OCI-LY7 (cell line): ENCODE measurements at regions not wholly inside any gene's neighbourhood (a gene's known extent, or its start where the extent isn't known, plus 50 kb on each side); places are given as distances from the start of the nearest gene placed in this dataset.

Experiments
- CTCF ChIP-seq: fragments of 200-600 bp; sonication (generic); conservative IDR thresholded peaks from 2 replicates; pipeline ENCODE4 v1.5.1; 2014; ENCODE audit warnings: mild to moderate bottlenecking, antibody characterized with exemption, low read length, moderate library complexity, mixed read lengths
- EZH2phosphoT487 ChIP-seq: fragments of 200-600 bp; sonication (generic); IDR thresholded peaks from 2 replicates; pipeline ENCODE4 v1.6.1; 2018; ENCODE audit warnings: low read depth, borderline replicate concordance, mild to moderate bottlenecking, mixed run types, antibody characterized with exemption, low read length, moderate library complexity, mixed read lengths

- no peak for TF ChIP-seq CTCF
- no peak for TF ChIP-seq EZH2phosphoT487
Measured at GRCh38 chrX:13263560-13264251, 56.1 kb downstream of the ATXN3L start.
